ENCODE measurements at regions not wholly inside any gene's neighbourhood (a gene's known extent, or its start where the extent isn't known, plus 50 kb on each side); places are given as distances from the start of the nearest gene placed in this dataset.

DNA sequence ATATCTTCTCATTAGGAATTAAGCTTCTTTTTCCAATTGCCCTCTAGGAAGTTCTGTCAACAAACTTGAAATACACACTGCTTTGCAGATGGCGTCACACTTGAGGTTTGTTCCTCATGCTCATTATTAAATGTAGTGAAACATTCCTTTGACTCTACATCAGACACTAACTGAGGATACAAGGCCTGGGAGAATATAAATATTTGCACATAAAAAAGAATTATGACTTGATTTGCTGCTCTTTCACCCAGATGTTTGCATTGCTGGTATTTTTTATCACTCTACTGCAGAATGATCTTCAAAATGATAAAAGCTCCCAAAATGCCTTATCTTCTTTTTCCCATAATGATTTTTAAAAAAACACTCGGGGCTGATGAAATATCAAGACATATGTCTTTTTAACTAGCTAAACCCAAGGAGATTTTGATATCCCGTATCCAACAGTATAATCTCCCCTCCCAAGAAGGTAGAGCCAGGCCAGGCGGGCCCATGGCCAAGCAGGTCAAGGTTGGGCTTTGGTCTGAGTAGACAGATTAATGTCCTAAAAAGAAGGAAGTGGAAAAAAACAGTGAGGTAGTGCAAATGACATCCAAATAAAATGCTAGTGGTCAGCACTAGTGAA, 264.6 kb downstream of the HHIPL2 start:
- no peak for DNase-seq

DNA sequence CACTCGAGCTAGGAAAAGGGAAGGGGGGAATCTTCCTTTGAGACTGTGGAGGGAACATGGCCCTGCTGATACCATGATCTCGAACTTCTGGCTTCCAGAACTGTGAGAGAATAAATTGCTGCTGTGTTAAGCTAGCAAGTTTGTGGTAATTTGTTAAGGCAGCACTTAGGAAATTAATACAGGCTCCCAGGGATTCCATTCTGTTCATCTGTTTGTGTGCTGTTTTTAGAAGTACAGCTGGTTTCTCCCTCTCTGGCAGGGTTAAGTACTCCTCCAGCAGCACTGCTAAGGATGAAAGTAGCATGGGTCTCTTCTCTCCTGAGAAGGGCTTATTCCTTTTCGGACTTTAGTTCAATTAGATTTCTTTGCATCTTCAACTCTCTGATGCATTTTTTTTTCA, 268.3 kb downstream of the HHIPL2 start:
- no peak for DNase-seq

- DNase-seq = no peak
Observed at GRCh38 chr1:222278501-222278900, 269.4 kb downstream of the HHIPL2 start.

DNA sequence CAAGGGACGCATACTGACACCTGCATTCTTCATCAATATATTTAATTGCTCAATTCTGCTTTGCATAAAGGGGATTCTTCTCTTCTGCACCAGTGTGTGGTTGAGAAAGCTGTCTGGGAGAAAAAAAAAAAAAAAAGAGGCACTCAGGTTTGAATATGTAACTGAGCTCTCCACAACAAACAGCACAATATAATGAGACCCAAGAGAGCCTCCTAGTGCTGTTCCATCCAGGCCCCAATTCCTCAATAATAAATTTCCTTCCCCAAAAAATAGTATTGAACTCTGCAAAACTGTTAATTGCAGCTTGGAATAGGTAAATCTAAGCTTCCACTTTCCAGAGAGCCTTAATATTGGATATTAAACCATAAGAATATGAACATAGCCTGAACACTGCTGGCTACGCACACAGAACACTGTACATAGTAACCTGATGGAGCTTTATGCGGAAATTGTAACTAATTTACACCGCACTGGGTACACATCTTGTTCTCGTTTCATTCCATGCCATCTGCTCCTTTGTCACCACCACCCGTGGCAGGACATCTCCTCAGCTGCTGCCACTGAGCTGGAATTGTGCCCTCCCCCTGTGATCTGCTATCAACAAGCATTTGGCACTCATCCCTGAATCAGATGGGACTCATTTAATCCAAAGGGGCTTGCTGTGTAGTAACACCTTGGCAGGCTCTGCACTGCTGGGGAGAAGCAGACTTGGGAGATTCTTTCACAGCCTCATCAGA, 272.0 kb downstream of the HHIPL2 start:
- DNase-seq = peak; percentile 96

- peak; percentile 70 for DNase-seq
Observed at GRCh38 chr1:222275001-222275728, 272.7 kb downstream of the HHIPL2 start.

- DNase-seq = no peak
Observed at GRCh38 chr1:222266223-222267196, 281.4 kb downstream of the HHIPL2 start.

GRCh38 chr1:222263791-222264190, 284.1 kb downstream of the HHIPL2 start:
- DNase-seq = no peak

DNA sequence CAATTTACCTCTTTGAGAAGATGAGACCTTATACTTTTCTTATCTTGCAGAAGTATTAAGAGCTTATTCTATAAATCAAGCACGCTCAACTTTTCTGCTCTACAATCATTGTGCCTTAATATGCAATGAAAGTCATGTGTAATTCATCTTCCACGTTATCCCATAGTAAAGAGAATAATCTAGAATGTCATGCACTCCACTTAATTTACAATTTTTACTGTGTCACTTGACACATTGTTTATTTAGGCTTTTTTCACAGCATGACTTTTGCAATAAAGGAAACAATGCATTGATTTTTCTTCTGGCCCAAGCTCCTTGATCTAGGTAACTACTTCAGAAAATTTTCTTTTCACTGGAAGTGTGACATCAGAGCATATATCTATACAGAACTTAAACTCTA, 290.9 kb downstream of the HHIPL2 start:
- DNase-seq = no peak

DNA sequence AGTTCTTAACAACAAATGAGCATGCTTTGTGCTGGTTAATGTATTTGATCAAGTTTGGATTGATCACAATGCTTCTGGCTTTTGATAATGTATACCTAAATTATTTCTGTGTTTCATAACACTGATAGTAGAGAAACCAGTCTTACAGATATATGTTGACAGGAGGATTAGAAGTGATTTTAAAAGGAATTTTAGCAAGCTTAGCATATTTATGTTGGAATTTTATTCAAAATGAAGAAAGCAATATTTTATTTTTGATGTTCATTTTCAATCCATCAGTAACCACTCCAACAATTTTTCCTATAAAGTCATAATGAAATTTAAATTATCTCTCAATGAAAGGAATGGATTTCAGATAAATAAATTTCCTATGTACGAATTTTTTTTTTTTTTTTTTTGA, 291.8 kb downstream of the HHIPL2 start:
- DNase-seq = no peak

DNA sequence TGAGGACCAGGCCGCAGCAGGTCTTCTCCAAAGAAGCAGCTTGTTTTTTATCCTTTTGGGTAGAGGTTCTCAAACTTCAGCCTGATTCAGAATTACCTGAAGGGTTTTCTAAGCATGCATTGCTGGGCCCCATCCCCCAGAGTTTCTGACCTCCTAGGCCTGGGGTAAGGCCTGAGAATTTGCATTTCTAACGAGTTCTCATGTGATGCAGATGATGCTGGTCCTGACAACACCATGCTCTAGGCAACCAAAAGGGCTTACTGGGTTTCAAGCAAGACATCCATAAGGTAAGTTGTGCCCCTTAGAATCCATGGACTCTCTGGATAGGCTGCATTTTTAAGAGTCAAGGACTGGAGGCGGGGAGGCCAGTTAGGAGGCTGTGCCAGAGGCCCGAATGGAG, 295.1 kb downstream of the HHIPL2 start:
- no peak for DNase-seq

GRCh38 chr1:222251847-222252246, 296.1 kb downstream of the HHIPL2 start:
- no peak for DNase-seq

GRCh38 chr1:222250376-222250775, 297.5 kb downstream of the HHIPL2 start:
- DNase-seq = no peak

DNA sequence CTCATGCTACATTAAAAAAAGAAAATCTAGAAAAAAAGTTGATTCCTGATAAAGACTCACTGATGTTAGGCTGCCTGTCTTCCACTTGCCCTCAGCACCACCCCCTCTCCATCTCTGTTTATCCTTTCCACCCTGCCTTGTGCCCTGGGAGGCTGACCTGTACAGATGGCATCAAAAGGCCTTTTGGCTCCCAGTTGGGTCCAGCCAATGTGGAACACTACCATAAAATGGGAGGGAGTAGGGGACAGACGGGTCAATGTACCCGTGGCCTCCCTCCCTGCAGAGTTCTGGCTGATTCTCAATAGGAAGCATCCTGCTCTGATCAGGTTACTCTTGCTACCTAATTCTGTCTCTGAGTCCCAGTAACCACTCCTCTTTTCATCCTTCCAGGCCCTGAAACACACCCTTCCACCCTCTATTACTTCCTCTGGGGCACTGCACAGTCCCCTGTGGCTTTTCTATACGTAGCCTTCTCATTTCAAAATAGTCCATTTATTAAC, 300.0 kb downstream of the HHIPL2 start:
- no peak for DNase-seq

- no peak for DNase-seq
Observed at GRCh38 chr1:222247081-222247480, 300.8 kb downstream of the HHIPL2 start.

DNA sequence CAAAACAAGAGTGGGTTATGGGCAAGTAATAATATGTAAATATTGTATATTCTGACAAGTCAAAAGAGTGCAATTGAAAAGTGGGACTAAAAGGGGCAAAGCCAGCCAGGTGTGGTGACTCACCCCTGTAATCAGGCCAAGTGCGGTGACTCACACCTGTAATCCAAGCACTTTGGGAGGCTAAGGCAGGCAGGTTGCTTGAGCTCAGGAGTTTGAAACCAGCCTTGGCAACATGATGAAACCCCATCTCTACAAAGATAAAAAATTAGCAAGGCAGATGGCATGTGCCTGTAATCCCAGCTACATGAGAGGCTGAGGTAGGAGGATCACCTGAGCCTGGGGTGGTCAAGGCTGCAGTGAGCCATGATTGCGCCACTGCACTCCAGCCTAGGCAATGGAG, 304.0 kb downstream of the HHIPL2 start:
- no peak for DNase-seq

DNA sequence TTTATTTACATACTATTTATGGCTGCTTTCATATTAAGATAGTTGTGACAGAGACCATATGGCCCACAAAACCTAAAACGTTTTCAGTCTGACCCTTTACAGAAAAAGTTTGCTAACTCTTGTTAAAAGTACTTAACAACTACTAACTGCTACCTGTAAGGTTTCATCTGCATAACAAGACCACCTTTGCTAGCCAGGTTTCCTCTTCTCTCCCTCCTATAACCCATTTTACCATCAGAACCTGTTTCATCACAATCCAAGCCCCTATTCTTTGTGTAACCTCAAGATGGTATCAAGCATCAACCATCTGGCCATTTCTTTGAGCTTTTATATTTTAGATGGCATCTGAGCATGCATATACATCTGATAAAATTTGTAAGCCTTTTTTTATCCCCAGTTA, 305.4 kb downstream of the HHIPL2 start:
- DNase-seq = no peak

GRCh38 chr1:222241410-222241809, 306.5 kb downstream of the HHIPL2 start:
- no peak for DNase-seq

DNA sequence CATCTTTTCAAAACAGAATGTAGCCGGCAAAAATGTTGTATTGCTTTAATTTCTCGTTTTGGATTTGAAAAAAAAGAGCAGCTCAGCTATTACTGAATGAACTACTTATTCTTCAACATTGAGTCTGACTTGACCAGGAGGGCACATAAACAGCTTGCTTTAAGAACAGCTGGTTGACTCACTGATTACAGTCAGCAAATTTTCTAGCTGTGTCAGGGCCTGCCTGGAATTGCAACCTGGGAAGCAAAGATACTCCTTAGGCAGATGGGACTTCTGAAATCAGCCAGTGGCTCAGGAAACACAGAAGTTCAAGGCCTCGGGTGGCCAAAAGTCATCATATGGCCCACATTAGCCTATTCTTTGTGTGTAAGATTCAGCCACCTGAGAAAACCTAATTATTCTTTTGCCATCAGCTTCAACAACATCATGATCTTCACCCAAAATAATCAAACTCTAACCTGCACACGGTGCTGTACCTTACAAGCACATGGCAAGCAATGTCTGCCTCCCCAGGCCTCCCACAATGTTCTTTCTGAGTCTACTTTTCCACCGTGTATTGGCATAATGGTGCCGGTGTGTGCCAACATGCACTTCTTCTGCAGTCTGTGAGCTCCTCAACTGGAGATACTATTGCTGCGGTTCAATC, 307.2 kb downstream of the HHIPL2 start:
- peak; percentile 59 for DNase-seq

- DNase-seq = no peak
Observed at GRCh38 chr1:222239130-222239529, 308.8 kb downstream of the HHIPL2 start.

DNA sequence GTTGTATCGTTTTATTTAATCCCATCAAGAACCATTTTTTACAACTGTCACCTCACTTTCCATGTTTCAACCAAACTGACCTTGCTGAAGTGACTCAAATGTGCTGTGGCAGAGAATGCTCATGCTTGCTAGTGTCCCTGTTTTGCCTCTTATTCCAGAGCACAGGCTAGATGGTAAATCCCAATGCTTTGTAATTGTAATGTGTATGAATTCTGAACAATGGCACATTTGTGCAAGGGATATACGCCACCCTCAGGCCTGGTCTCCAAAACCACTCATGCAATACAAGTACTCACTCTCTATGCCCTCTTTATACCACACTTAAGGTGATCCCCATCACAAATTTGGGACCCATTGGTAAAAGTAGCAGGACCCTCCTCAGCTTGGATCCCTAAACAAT, 313.6 kb downstream of the HHIPL2 start:
- DNase-seq = no peak

GRCh38 chr1:222233444-222234158, 314.3 kb downstream of the HHIPL2 start:
- no peak for DNase-seq

- no peak for DNase-seq
Observed at GRCh38 chr1:222232842-222233241, 315.1 kb downstream of the HHIPL2 start.

Measured in NCI-H1694 treated with DMSO at 0.1 percent for 48 hours (cell line).